Mesendoderm (in vitro differentiated cells): ENCODE measurements at regions not wholly inside any gene's neighbourhood (a gene's known extent, or its start where the extent isn't known, plus 50 kb on each side); places are given as distances from the start of the nearest gene placed in this dataset.
"Not testable (repeated sequence)": the region's sequence is repeated elsewhere in the genome, so short reads cannot be mapped to it uniquely, and the experiment has no call there.

ENCODE experiments used
- DNase-seq: peaks from one replicate; pipeline ENCODE4 v3.0.0; 2013
- H2AK5ac ChIP-seq: 2 replicates; pipeline ENCODE4 v1.6.1; 2013; ENCODE audit warnings: low read length, inconsistent platforms
- H2BK120ac ChIP-seq: 2 replicates; pipeline ENCODE4 v1.6.1; 2013; ENCODE audit warnings: low read depth, mild to moderate bottlenecking, low read length, moderate library complexity, mixed read lengths
- H2BK15ac ChIP-seq: replicated peaks from 2 replicates; pipeline ENCODE4 v1.6.1; 2013; ENCODE audit warnings: low read depth, mild to moderate bottlenecking, moderate library complexity
- H2BK5ac ChIP-seq: 2 replicates; pipeline ENCODE4 v1.6.1; 2013; ENCODE audit warnings: low read length, inconsistent platforms
- H3K18ac ChIP-seq: 2 replicates; pipeline ENCODE4 v1.6.1; 2013; ENCODE audit warnings: mild to moderate bottlenecking, low read length, mixed read lengths
- H3K23ac ChIP-seq: one replicate; pipeline ENCODE4 v1.6.1; 2013; ENCODE audit warnings: low read length
- H3K27ac ChIP-seq: 2 replicates; pipeline ENCODE4 v1.5.1; 2013; ENCODE audit warnings: low read depth, mild to moderate bottlenecking, inconsistent platforms, low read length, moderate library complexity
- H3K27me3 ChIP-seq: 2 replicates; pipeline ENCODE4 v1.6.1; 2013; ENCODE audit warnings: low read length, control low read depth, mild to moderate bottlenecking, inconsistent platforms; ENCODE audit not compliant: insufficient read depth, poor library complexity
- H3K36me3 ChIP-seq: 2 replicates; pipeline ENCODE4 v1.6.1; 2013; ENCODE audit warnings: low read length, inconsistent platforms; ENCODE audit not compliant: control insufficient read depth, insufficient read depth
- H3K4ac ChIP-seq: one replicate; pipeline ENCODE4 v1.6.1; 2013; ENCODE audit warnings: low read depth, mild to moderate bottlenecking, low read length, moderate library complexity
- H3K4me1 ChIP-seq: 2 replicates; pipeline ENCODE4 v1.6.1; 2013; ENCODE audit warnings: low read depth, low read length, inconsistent platforms; ENCODE audit not compliant: control insufficient read depth
- H3K4me2 ChIP-seq: 2 replicates; pipeline ENCODE4 v1.6.1; 2013; ENCODE audit warnings: low read length
- H3K4me3 ChIP-seq: 2 replicates; pipeline ENCODE4 v1.5.1; 2013; ENCODE audit warnings: mild to moderate bottlenecking, low read length
- H3K56ac ChIP-seq: one replicate; pipeline ENCODE4 v1.6.1; 2013; ENCODE audit warnings: low read length
- H3K79me1 ChIP-seq: 2 replicates; pipeline ENCODE4 v1.6.1; 2013; ENCODE audit warnings: low read length, inconsistent platforms
- H3K79me2 ChIP-seq: 2 replicates; pipeline ENCODE4 v1.6.1; 2013; ENCODE audit warnings: mild to moderate bottlenecking, low read length; ENCODE audit not compliant: control insufficient read depth, insufficient read depth
- H3K9ac ChIP-seq: 2 replicates; pipeline ENCODE4 v1.6.1; 2013; ENCODE audit warnings: low read length, inconsistent platforms
- H4K5ac ChIP-seq: one replicate; pipeline ENCODE4 v1.6.1; 2013; ENCODE audit warnings: low read length
- H4K8ac ChIP-seq: one replicate; pipeline ENCODE4 v1.6.1; 2013; ENCODE audit warnings: low read depth, mild to moderate bottlenecking, control low read depth, low read length, moderate library complexity
- WGBS: extraction: QIAGEN DNeasy Blood & Tissue Kit; methylation state at CpG from one replicate; pipeline ENCODE4 v1.1.7; 2013; ENCODE audit warnings: low lambda C conversion rate, missing lambda C conversion rate; ENCODE audit not compliant: insufficient coverage; ENCODE audit errors: extremely low coverage; 5-methylcytosine and 5-hydroxymethylcytosine counted together

- no peak overlapping the region for H3K4me2 ChIP-seq
- peaks cover 4% of the 10 kb centered on the region for H3K4me1 ChIP-seq
- H3K4ac ChIP-seq, result no peak overlapping the region
- H3K4me3 ChIP-seq, result no peak overlapping the region
- H3K27me3 ChIP-seq, result no peaks in the 10 kb centered on the region
- no peak overlapping the region for H4K8ac ChIP-seq
- no peak overlapping the region for H3K23ac ChIP-seq
- H2AK5ac ChIP-seq, result no peak overlapping the region
- H3K18ac ChIP-seq, result no peak overlapping the region
- DNase-seq, result peak; percentile 2
- no peak overlapping the region for H4K5ac ChIP-seq
- no peaks in the 10 kb centered on the region for H3K79me2 ChIP-seq
- no peaks in the 10 kb centered on the region for H3K36me3 ChIP-seq
- H2BK5ac ChIP-seq, result no peak overlapping the region
- no peak overlapping the region for H2BK15ac ChIP-seq
- no peaks in the 10 kb centered on the region for H3K79me1 ChIP-seq
- no CpG with 5 or more reads among the region's 9 CpGs for WGBS
- no peak overlapping the region for H3K56ac ChIP-seq
- no peak overlapping the region for H3K27ac ChIP-seq
- H3K9ac ChIP-seq, result no peak overlapping the region
- no peak overlapping the region for H2BK120ac ChIP-seq
These were observed 102.1 kb upstream of the NEDD4L start for GRCh38 chr18:57941841-57942489.

GRCh38 chr18:57940166-57940660, 103.8 kb upstream of the NEDD4L start:
- peaks cover 4% of the 10 kb centered on the region for H3K4me1 ChIP-seq
- no peak overlapping the region for H3K18ac ChIP-seq
- no peak overlapping the region for H3K27ac ChIP-seq
- H2BK5ac ChIP-seq, result no peak overlapping the region
- H4K5ac ChIP-seq, result no peak overlapping the region
- H3K9ac ChIP-seq, result no peak overlapping the region
- no peaks in the 10 kb centered on the region for H3K27me3 ChIP-seq
- no peaks in the 10 kb centered on the region for H3K79me1 ChIP-seq
- H3K4me2 ChIP-seq, result no peak overlapping the region
- no peak overlapping the region for H3K23ac ChIP-seq
- H3K56ac ChIP-seq, result no peak overlapping the region
- H4K8ac ChIP-seq, result no peak overlapping the region
- H3K36me3 ChIP-seq, result no peaks in the 10 kb centered on the region
- no peaks in the 10 kb centered on the region for H3K79me2 ChIP-seq
- H2AK5ac ChIP-seq, result no peak overlapping the region
- no peak overlapping the region for H3K4ac ChIP-seq
- no peak overlapping the region for H2BK120ac ChIP-seq
- no peak overlapping the region for H3K4me3 ChIP-seq
- DNase-seq, result no peak
- no CpG with 5 or more reads among the region's 5 CpGs for WGBS
- H2BK15ac ChIP-seq, result no peak overlapping the region

DNA sequence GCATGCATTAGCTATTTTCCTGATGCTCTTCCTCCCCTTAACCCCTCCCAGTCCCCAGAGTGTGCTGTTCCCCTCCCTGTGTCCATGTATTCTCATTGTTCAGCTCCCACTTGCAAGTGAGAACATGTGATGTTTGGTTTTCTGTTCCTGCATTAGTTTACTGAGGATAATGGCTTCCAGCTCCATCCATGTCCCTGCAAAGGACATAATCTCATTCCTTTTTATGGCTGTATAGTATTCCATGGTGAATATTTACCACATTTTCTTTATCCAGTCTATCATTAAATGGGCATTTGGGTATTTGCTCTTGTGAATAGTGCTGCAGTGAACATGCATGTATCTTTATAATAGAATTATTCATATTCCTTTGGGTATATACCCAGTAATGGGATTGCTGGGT, 109.7 kb upstream of the NEDD4L start:
- H3K79me2 ChIP-seq, DNase-seq, H3K56ac ChIP-seq, H2AK5ac ChIP-seq, H4K5ac ChIP-seq, H4K8ac ChIP-seq, H3K36me3 ChIP-seq, H3K4me3 ChIP-seq, H3K4ac ChIP-seq, H2BK15ac ChIP-seq, H3K4me1 ChIP-seq, H3K27ac ChIP-seq, H3K9ac ChIP-seq, H3K23ac ChIP-seq, H3K27me3 ChIP-seq, H3K4me2 ChIP-seq, H2BK120ac ChIP-seq, H3K18ac ChIP-seq, H3K79me1 ChIP-seq, H2BK5ac ChIP-seq: not testable (repeated sequence)

GRCh38 chr18:57931038-57931437, 113.0 kb upstream of the NEDD4L start:
- Histone ChIP-seq H2BK5ac (no peak overlapping the region), H2AK5ac (no peak overlapping the region), H3K27ac (no peak overlapping the region), H3K56ac (no peak overlapping the region), H3K18ac (no peak overlapping the region), H3K4ac (no peak overlapping the region), H3K4me1 (no peaks in the 10 kb centered on the region), H4K8ac (no peak overlapping the region), H3K4me3 (no peak overlapping the region), H3K36me3 (no peaks in the 10 kb centered on the region), H2BK15ac (no peak overlapping the region), H2BK120ac (no peak overlapping the region), H3K4me2 (no peak overlapping the region), H3K23ac (no peak overlapping the region), H3K79me2 (no peaks in the 10 kb centered on the region), H3K79me1 (no peaks in the 10 kb centered on the region), H3K9ac (no peak overlapping the region), H3K27me3 (no peaks in the 10 kb centered on the region), H4K5ac (no peak overlapping the region)
- DNase-seq, result no peak
- WGBS, result no CpG with 5 or more reads among the region's 1 CpG

DNA sequence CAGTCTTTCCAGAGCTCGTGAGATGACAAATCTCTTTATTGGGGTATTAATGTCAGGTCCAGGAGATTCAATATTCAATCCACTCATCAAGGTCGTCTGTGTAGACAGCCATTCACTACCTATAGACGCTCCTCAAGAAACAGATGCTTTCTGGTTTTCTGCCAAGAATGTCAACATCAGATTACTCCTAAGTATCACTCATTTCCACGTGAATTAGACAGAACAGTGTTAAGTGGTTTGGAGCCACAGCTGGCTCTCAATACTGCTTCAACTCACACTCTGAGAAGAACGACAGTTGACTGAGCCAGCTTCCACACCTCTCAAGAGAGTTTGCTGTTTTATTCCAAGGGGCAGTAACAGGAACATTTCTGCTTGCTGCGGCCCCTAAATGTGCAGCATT, 113.5 kb upstream of the NEDD4L start:
- H4K5ac ChIP-seq, result no peak overlapping the region
- H3K79me2 ChIP-seq, result no peaks in the 10 kb centered on the region
- H3K79me1 ChIP-seq, result no peaks in the 10 kb centered on the region
- no peak overlapping the region for H2AK5ac ChIP-seq
- no peaks in the 10 kb centered on the region for H3K27me3 ChIP-seq
- no peak overlapping the region for H3K9ac ChIP-seq
- no peak overlapping the region for H3K27ac ChIP-seq
- DNase-seq, result no peak
- H2BK5ac ChIP-seq, result no peak overlapping the region
- no peaks in the 10 kb centered on the region for H3K4me1 ChIP-seq
- H3K36me3 ChIP-seq, result no peaks in the 10 kb centered on the region
- H2BK120ac ChIP-seq, result no peak overlapping the region
- no peak overlapping the region for H3K56ac ChIP-seq
- H3K4me2 ChIP-seq, result no peak overlapping the region
- no CpG with 5 or more reads among the region's 6 CpGs for WGBS
- no peak overlapping the region for H3K18ac ChIP-seq
- H3K23ac ChIP-seq, result no peak overlapping the region
- no peak overlapping the region for H3K4ac ChIP-seq
- H3K4me3 ChIP-seq, result no peak overlapping the region
- no peak overlapping the region for H2BK15ac ChIP-seq
- H4K8ac ChIP-seq, result no peak overlapping the region

DNA sequence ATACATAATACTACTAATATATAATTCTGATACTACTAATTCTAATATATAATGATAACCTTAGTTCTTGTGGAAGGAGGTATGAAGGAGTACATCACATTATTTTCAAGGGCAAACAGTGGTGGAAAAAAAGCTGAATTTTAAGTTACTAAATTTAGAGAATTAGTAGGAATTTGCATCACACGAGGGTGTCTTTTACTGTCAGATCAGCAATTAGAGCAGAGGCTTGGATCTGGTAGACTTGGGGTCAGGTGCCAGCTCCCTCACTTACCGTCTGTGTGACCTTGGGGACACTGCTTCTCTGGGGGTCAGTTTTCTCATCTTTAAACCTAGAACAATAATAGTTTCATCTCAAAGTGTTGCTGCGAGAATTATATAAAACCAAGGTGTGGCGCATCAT, 114.1 kb upstream of the NEDD4L start:
- no peaks in the 10 kb centered on the region for H3K4me1 ChIP-seq
- no CpG with 5 or more reads among the region's 4 CpGs for WGBS
- no peak overlapping the region for H3K23ac ChIP-seq
- H3K79me2 ChIP-seq, result no peaks in the 10 kb centered on the region
- no peak overlapping the region for H3K4ac ChIP-seq
- no peak overlapping the region for H2AK5ac ChIP-seq
- H2BK120ac ChIP-seq, result no peak overlapping the region
- no peak overlapping the region for H4K8ac ChIP-seq
- H3K9ac ChIP-seq, result no peak overlapping the region
- H2BK15ac ChIP-seq, result no peak overlapping the region
- no peak overlapping the region for H4K5ac ChIP-seq
- no peak overlapping the region for H3K4me2 ChIP-seq
- H3K27me3 ChIP-seq, result no peaks in the 10 kb centered on the region
- H3K79me1 ChIP-seq, result no peaks in the 10 kb centered on the region
- no peak overlapping the region for H3K27ac ChIP-seq
- no peak overlapping the region for H3K56ac ChIP-seq
- no peak for DNase-seq
- no peak overlapping the region for H2BK5ac ChIP-seq
- H3K18ac ChIP-seq, result no peak overlapping the region
- no peak overlapping the region for H3K4me3 ChIP-seq
- no peaks in the 10 kb centered on the region for H3K36me3 ChIP-seq
